SK-N-SH (cell line): ENCODE measurements at regions not wholly inside any gene's neighbourhood (a gene's known extent, or its start where the extent isn't known, plus 50 kb on each side); places are given as distances from the start of the nearest gene placed in this dataset.

Source experiments
- CTCF ChIP-seq: fragments of 200-600 bp; sonication (generic); IDR thresholded peaks from 2 replicates; pipeline ENCODE4 v1.6.1; 2017; ENCODE audit warnings: antibody characterized with exemption, mild to moderate bottlenecking, moderate library complexity
- RAD21 ChIP-seq: IDR thresholded peaks from 2 replicates; pipeline ENCODE4 v1.6.1; 2012; ENCODE audit warnings: mild to moderate bottlenecking, low read length
- RCOR1 ChIP-seq: fragments of 150-350 bp; IDR thresholded peaks from 2 replicates; pipeline ENCODE4 v1.6.1; 2017; ENCODE audit warnings: antibody characterized with exemption, low read length
- REST ChIP-seq: IDR thresholded peaks from 2 replicates; pipeline ENCODE4 v1.6.1; 2012; ENCODE audit warnings: mild to moderate bottlenecking, low read depth, low read length, moderate library complexity
- RFX5 ChIP-seq: IDR thresholded peaks from 2 replicates; pipeline ENCODE4 v1.6.1; 2012; ENCODE audit warnings: mild to moderate bottlenecking, improper control_type of control experiment, low read length
- SIN3A ChIP-seq: IDR thresholded peaks from 2 replicates; pipeline ENCODE4 v1.6.1; 2012; ENCODE audit warnings: low read depth, mild to moderate bottlenecking, low read length, moderate library complexity, borderline replicate concordance
- TAF1 ChIP-seq: IDR thresholded peaks from 2 replicates; pipeline ENCODE4 v1.6.1; 2012; ENCODE audit warnings: low read depth, mild to moderate bottlenecking, low read length, moderate library complexity, borderline replicate concordance

- no peak for TF ChIP-seq REST
- no peak for TF ChIP-seq RAD21
- TF ChIP-seq CTCF, result no peak
- TF ChIP-seq RFX5, result no peak
- no peak for TF ChIP-seq TAF1
- no peak for TF ChIP-seq SIN3A
- TF ChIP-seq RCOR1, result no peak
Observed at GRCh38 chrX:113580486-113580885, 739.9 kb upstream of the AMOT start.
